Kidney epithelial cell (primary cell): ENCODE measurements at regions not wholly inside any gene's neighbourhood (a gene's known extent, or its start where the extent isn't known, plus 50 kb on each side); places are given as distances from the start of the nearest gene placed in this dataset.

Source experiments
- DNase-seq: peaks from one replicate; pipeline ENCODE4 v3.0.0-alpha.2; 2010; ENCODE audit warnings: low read depth
- H3K27me3 ChIP-seq: 2 replicates; pipeline ENCODE4 v1.6.0; 2011; ENCODE audit warnings: low read length; ENCODE audit not compliant: control insufficient read depth, insufficient read depth
- H3K36me3 ChIP-seq: 2 replicates; pipeline ENCODE4 v1.5.1; 2011; ENCODE audit warnings: low read length; ENCODE audit not compliant: control insufficient read depth, insufficient read depth
- H3K4me3 ChIP-seq: 2 replicates; pipeline ENCODE4 v1.5.1; 2011; ENCODE audit warnings: low read depth, mild to moderate bottlenecking, control low read depth, low read length
- CTCF ChIP-seq: IDR thresholded peaks from 2 replicates; pipeline ENCODE4 v1.5.1; 2011; ENCODE audit warnings: mild to moderate bottlenecking, moderate library complexity, low read length, control low read depth, inconsistent platforms; ENCODE audit not compliant: insufficient read depth, poor library complexity, severe bottlenecking

- Histone ChIP-seq H3K27me3 (no peaks in the 10 kb centered on the region), H3K36me3 (no peaks in the 10 kb centered on the region), H3K4me3 (no peak overlapping the region)
- no peak for TF ChIP-seq CTCF
- no peak for DNase-seq
Observed at GRCh38 chr1:69123486-69123885, 444.2 kb upstream of the LRRC7 start.

GRCh38 chr1:69126796-69127195 is 440.9 kb upstream of the LRRC7 start:
- no peak for TF ChIP-seq CTCF
- Histone ChIP-seq H3K36me3 (no peaks in the 10 kb centered on the region), H3K27me3 (no peaks in the 10 kb centered on the region), H3K4me3 (no peak overlapping the region)
- no peak for DNase-seq

- no peak for DNase-seq
- H3K4me3 ChIP-seq, result no peak overlapping the region
- H3K36me3 ChIP-seq, result no peaks in the 10 kb centered on the region
- H3K27me3 ChIP-seq, result no peaks in the 10 kb centered on the region
- no peak for TF ChIP-seq CTCF
Observed at GRCh38 chr1:69128204-69128603, 439.5 kb upstream of the LRRC7 start.

GRCh38 chr1:69129538-69129937 is 438.2 kb upstream of the LRRC7 start:
- TF ChIP-seq CTCF, result no peak
- Histone ChIP-seq H3K36me3 (no peaks in the 10 kb centered on the region), H3K4me3 (no peak overlapping the region), H3K27me3 (no peaks in the 10 kb centered on the region)
- no peak for DNase-seq

GRCh38 chr1:69138172-69138571 is 429.6 kb upstream of the LRRC7 start:
- Histone ChIP-seq H3K27me3 (no peaks in the 10 kb centered on the region), H3K4me3 (no peak overlapping the region), H3K36me3 (no peaks in the 10 kb centered on the region)
- DNase-seq, result no peak
- no peak for TF ChIP-seq CTCF

GRCh38 chr1:69139007-69139406 is 428.7 kb upstream of the LRRC7 start:
- Histone ChIP-seq H3K27me3 (no peaks in the 10 kb centered on the region), H3K36me3 (no peaks in the 10 kb centered on the region), H3K4me3 (no peak overlapping the region)
- TF ChIP-seq CTCF, result no peak
- DNase-seq, result no peak
